GM23248 (cell line): ENCODE measurements at regions not wholly inside any gene's neighbourhood (a gene's known extent, or its start where the extent isn't known, plus 50 kb on each side); places are given as distances from the start of the nearest gene placed in this dataset.

ENCODE experiments used
- DNase-seq: peaks from one replicate; pipeline ENCODE4 v3.0.0-alpha.2; 2015
- H2AFZ ChIP-seq: fragments of 200-600 bp; sonication (generic); 2 replicates; pipeline ENCODE4 v1.6.1; 2016; ENCODE audit warnings: antibody characterized with exemption
- H3F3A ChIP-seq: fragments of 200-600 bp; sonication (generic); 2 replicates; pipeline ENCODE4 v1.6.1; 2016; ENCODE audit warnings: mild to moderate bottlenecking, antibody characterized with exemption, mixed run types; ENCODE audit not compliant: insufficient read depth
- H3K27ac ChIP-seq: fragments of 200-600 bp; sonication (generic); 2 replicates; pipeline ENCODE4 v1.5.1; 2016; ENCODE audit warnings: mild to moderate bottlenecking
- H3K27me3 ChIP-seq: fragments of 200-600 bp; sonication (generic); replicated peaks from 2 replicates; pipeline ENCODE4 v1.6.1; 2016; ENCODE audit warnings: mild to moderate bottlenecking; ENCODE audit not compliant: insufficient read depth
- H3K36me3 ChIP-seq: fragments of 200-600 bp; sonication (generic); 2 replicates; pipeline ENCODE4 v1.6.1; 2016; ENCODE audit warnings: low read depth, mild to moderate bottlenecking
- H3K4me1 ChIP-seq: fragments of 200-600 bp; sonication (generic); 2 replicates; pipeline ENCODE4 v1.6.1; 2016; ENCODE audit warnings: mild to moderate bottlenecking; ENCODE audit not compliant: insufficient read depth
- H3K4me2 ChIP-seq: fragments of 200-600 bp; sonication (generic); one replicate; pipeline ENCODE4 v1.6.1; 2016; ENCODE audit warnings: mild to moderate bottlenecking; ENCODE audit not compliant: unreplicated experiment
- H3K4me3 ChIP-seq: fragments of 200-600 bp; sonication (generic); 2 replicates; pipeline ENCODE4 v1.5.1; 2016; ENCODE audit warnings: mild to moderate bottlenecking
- H3K79me2 ChIP-seq: fragments of 200-600 bp; sonication (generic); 2 replicates; pipeline ENCODE4 v1.6.1; 2016; ENCODE audit warnings: mild to moderate bottlenecking; ENCODE audit not compliant: insufficient read depth
- H3K9ac ChIP-seq: fragments of 200-600 bp; sonication (generic); 2 replicates; pipeline ENCODE4 v1.6.1; 2016; ENCODE audit warnings: mild to moderate bottlenecking
- H3K9me2 ChIP-seq: fragments of 200-600 bp; sonication (generic); 2 replicates; pipeline ENCODE4 v1.6.1; 2016; ENCODE audit warnings: mixed run types, mild to moderate bottlenecking, moderate library complexity; ENCODE audit not compliant: insufficient read depth
- H3K9me3 ChIP-seq: fragments of 200-600 bp; sonication (generic); one replicate; pipeline ENCODE4 v1.6.1; 2017; ENCODE audit warnings: low read depth
- H4K20me1 ChIP-seq: fragments of 200-600 bp; sonication (generic); 2 replicates; pipeline ENCODE4 v1.6.0; 2016; ENCODE audit not compliant: insufficient read depth
- EZH2 ChIP-seq: fragments of 200-600 bp; sonication (generic); IDR thresholded peaks from 2 replicates; pipeline ENCODE4 v1.6.1; 2018; ENCODE audit warnings: antibody characterized with exemption, mild to moderate bottlenecking; ENCODE audit not compliant: insufficient read depth, poor library complexity, severe bottlenecking
- EZH2phosphoT487 ChIP-seq: fragments of 200-600 bp; sonication (generic); IDR thresholded peaks from 2 replicates; pipeline ENCODE4 v1.6.1; 2018; ENCODE audit warnings: antibody characterized with exemption, moderate library complexity, mild to moderate bottlenecking, low read depth; ENCODE audit not compliant: insufficient read depth
- WGBS, 2 experiments: methylation state at CpG; one replicate each; pipeline ENCODE4 v1.1.6; 2015 to 2017; ENCODE audit warnings: low lambda C conversion rate in 2 of 2, low coverage in 1 of 2; ENCODE audit errors: missing lambda C conversion rate in 2 of 2; 5-methylcytosine and 5-hydroxymethylcytosine counted together
- in situ Hi-C: fragments of 300-500 bp; cut with MboI; formaldehyde crosslinking; loops from 2 replicates; pipeline ENCODE4 v1.15.0; 2020

DNA sequence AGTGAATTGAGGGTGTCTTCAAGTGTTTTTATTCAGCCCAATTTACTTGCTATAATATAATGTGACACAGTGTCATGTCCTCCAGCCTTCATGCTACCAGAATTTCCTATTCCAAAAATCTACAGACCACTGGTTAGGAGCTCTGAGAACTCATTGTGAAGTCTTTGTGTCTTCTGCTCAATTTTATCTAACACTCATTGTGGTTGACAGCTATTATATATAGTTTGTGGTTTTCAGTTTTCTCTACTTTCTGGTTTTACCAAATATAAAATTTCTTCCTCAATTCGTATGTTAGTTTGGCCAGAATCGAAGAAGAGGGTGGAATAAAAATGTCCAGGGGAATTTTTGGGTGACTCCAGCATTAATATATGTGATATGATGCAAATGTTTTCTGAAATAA lies 509.3 kb upstream of the NUDT12 start:
- H3K27ac ChIP-seq: no peak overlapping the region
- H3K4me3 ChIP-seq: no peak overlapping the region
- no peak overlapping the region for H2AFZ ChIP-seq
- in situ Hi-C loops: no loop called here
- H4K20me1 ChIP-seq: no peaks in the 10 kb centered on the region
- TF ChIP-seq EZH2phosphoT487 (no peak), EZH2 (no peak)
- no peaks in the 10 kb centered on the region for H3K9me3 ChIP-seq
- WGBS, 2 experiments: 5 to 8% methylated on average over 2 of the region's 2 CpGs
- H3K27me3 ChIP-seq: no peaks in the 10 kb centered on the region
- no peaks in the 10 kb centered on the region for H3F3A ChIP-seq
- H3K4me2 ChIP-seq: no peak overlapping the region
- no peaks in the 10 kb centered on the region for H3K79me2 ChIP-seq
- DNase-seq: no peak
- no peak overlapping the region for H3K9ac ChIP-seq
- H3K9me2 ChIP-seq: no peaks in the 10 kb centered on the region
- H3K4me1 ChIP-seq: no peaks in the 10 kb centered on the region
- no peaks in the 10 kb centered on the region for H3K36me3 ChIP-seq

DNA sequence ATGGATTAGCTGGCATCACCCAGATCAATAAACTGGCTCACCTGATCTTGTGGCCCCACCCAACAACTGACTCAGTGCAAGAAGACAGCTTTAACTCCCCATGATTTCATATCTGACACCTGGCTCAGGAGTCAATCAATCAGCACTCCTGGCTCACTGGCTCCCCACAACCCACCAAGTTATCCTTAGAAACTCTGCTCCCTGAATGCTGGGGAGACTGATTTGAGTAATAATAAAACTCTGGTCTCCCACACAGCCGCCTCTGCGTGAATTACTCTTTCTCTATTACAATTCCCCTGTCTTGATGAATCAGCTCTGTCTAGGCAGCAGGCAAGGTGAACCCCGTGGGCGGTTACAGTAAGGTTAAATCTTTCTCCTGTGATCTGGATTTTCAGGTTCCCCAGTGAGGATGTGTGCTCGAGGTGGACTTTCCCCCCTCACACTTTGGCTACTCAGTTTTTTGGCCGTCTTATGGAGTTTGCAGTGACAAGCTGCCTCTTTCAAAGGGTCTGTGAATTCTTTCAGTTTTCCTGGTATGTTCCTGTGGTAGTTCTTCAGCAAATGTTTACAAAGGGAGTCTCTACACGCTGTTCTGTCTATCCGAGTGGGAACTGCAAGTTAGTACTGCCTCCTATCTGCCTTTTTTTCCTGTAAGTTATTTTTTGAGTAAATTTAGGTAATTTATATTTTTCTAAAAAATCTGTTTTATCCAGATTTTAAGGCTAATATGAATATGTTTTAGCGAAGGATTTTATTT lies 500.2 kb upstream of the NUDT12 start:
- no peak overlapping the region for H3K27ac ChIP-seq
- WGBS, 2 experiments: 21 to 27% methylated on average over 9 of the region's 9 CpGs
- H3K9me3 ChIP-seq: no peaks in the 10 kb centered on the region
- no peaks in the 10 kb centered on the region for H3F3A ChIP-seq
- H4K20me1 ChIP-seq: no peaks in the 10 kb centered on the region
- no peak overlapping the region for H2AFZ ChIP-seq
- TF ChIP-seq EZH2 (no peak), EZH2phosphoT487 (no peak)
- DNase-seq: no peak
- in situ Hi-C loops: no loop called here
- no peaks in the 10 kb centered on the region for H3K36me3 ChIP-seq
- H3K9me2 ChIP-seq: no peaks in the 10 kb centered on the region
- H3K4me2 ChIP-seq: no peak overlapping the region
- H3K4me3 ChIP-seq: no peak overlapping the region
- H3K79me2 ChIP-seq: no peaks in the 10 kb centered on the region
- no peaks in the 10 kb centered on the region for H3K4me1 ChIP-seq
- H3K27me3 ChIP-seq: no peaks in the 10 kb centered on the region
- no peak overlapping the region for H3K9ac ChIP-seq

DNA sequence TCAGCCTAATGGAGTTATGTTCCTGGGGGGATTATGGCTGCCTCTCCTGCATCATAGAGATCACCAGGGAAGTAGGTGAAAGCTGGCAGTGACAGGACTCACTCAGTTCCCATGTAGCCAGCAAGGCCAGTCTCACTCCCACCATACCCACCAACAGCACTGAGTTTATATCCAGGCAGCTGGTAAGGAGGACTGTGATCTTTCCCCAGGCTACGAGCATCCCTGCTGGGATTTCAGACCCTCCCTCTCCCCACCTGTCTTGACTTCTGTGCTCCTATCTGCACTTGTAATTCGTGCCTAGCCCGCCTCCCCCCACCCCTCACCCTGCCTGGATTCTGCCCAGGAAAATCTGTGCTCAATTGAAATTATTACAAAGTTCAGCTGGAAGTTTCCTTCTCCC lies 499.1 kb upstream of the NUDT12 start:
- H3K9me3 ChIP-seq: no peaks in the 10 kb centered on the region
- no peaks in the 10 kb centered on the region for H3K4me1 ChIP-seq
- no peak overlapping the region for H3K9ac ChIP-seq
- no peak overlapping the region for H3K4me3 ChIP-seq
- H3K27me3 ChIP-seq: no peaks in the 10 kb centered on the region
- no peaks in the 10 kb centered on the region for H3K9me2 ChIP-seq
- no peaks in the 10 kb centered on the region for H3F3A ChIP-seq
- in situ Hi-C loops: no loop called here
- no peak overlapping the region for H3K27ac ChIP-seq
- H3K4me2 ChIP-seq: no peak overlapping the region
- H2AFZ ChIP-seq: no peak overlapping the region
- WGBS, 2 experiments: 0 to 16% methylated on average over 3 of the region's 3 CpGs
- H4K20me1 ChIP-seq: no peaks in the 10 kb centered on the region
- no peaks in the 10 kb centered on the region for H3K79me2 ChIP-seq
- TF ChIP-seq EZH2phosphoT487: no peak
- TF ChIP-seq EZH2: no peak
- H3K36me3 ChIP-seq: no peaks in the 10 kb centered on the region
- no peak for DNase-seq

DNA sequence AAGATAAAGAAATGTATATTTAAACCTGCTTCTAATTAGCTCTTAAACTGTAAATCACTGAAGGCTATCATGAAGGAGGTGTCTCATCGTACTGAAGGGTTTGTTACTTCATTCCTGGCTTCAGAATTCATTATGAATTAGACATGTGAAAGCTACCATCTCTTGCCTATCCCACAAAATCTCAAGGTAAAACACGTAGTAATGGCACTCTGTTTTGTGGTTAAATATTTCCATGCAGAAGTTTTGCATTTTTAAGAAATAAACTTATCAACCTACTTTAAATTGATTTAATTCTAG lies 490.7 kb upstream of the NUDT12 start:
- in situ Hi-C loops: no loop called here

More for the DNA sequence above, 490.7 kb upstream of the NUDT12 start:
- no peaks in the 10 kb centered on the region for H3K4me1 ChIP-seq
- H3K79me2 ChIP-seq: no peaks in the 10 kb centered on the region
- TF ChIP-seq EZH2 (no peak), EZH2phosphoT487 (no peak)
- no peak overlapping the region for H3K4me2 ChIP-seq
- WGBS, 2 experiments: 2 to 3% methylated on average over 2 of the region's 2 CpGs
- H3K9ac ChIP-seq: no peak overlapping the region
- no peak for DNase-seq
- no peak overlapping the region for H2AFZ ChIP-seq
- H3F3A ChIP-seq: no peaks in the 10 kb centered on the region
- no peaks in the 10 kb centered on the region for H3K36me3 ChIP-seq
- H3K27ac ChIP-seq: no peak overlapping the region
- no peaks in the 10 kb centered on the region for H4K20me1 ChIP-seq
- H3K27me3 ChIP-seq: no peaks in the 10 kb centered on the region
- H3K9me2 ChIP-seq: no peaks in the 10 kb centered on the region
- H3K4me3 ChIP-seq: no peak overlapping the region
- no peaks in the 10 kb centered on the region for H3K9me3 ChIP-seq
